ENCODE measurements at regions not wholly inside any gene's neighbourhood (a gene's known extent, or its start where the extent isn't known, plus 50 kb on each side); places are given as distances from the start of the nearest gene placed in this dataset.

DNA sequence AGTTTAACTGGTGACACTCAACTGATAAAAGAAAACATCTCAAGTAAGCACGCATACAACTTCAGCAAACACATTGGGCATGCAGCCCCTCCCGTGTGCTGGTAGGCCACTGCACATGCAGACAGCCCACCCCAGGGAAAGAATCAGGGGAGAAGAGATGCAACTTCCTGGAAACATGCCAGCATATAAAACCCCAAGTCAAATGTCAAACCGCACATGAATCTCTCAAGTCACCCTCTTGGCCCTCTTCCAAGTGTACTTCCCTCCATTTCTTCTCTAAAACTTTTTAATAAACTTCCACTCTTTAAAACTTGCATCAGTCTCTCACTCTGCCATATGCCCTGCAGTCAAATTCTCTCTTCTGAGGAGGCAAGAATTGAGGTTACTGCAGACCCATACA, 732.7 kb downstream of the SEMA5A start:
- Histone ChIP-seq H3K27ac (ENCODE audit: low read depth, low read length) (no peak overlapping the region), H4K91ac (replicated peaks; ENCODE audit: insufficient read length, low read length) (no peak overlapping the region), H2BK120ac (replicated peaks; ENCODE audit: low read depth, low read length) (no peak overlapping the region), H4K8ac (ENCODE audit: extremely low read depth, insufficient read depth, low read length) (no peak overlapping the region), H4K5ac (ENCODE audit: insufficient read length, low read depth, low read length) (no peak overlapping the region), H2BK20ac (ENCODE audit: low read length) (no peak overlapping the region), H2BK12ac (ENCODE audit: low read depth, low read length) (no peak overlapping the region), H3K56ac (replicated peaks; ENCODE audit: insufficient read length, low read depth, low read length) (no peak overlapping the region), H2AK5ac (ENCODE audit: low read depth, low read length) (no peak overlapping the region), H3K79me2 (ENCODE audit: control insufficient read depth in 1 of 2, insufficient read depth in 2 of 2, low read length in 2 of 2) (no peaks in the 10 kb centered on the region), H3K9me3 (ENCODE audit: insufficient read depth in 2 of 2, low read depth in 1 of 2, low read length in 1 of 2) (peaks cover 0 to 4% of the 10 kb centered on the region in 2 experiments; a peak in 1 of 4 replicates), H4K20me1 (replicated peaks in 1 of 2; ENCODE audit: control insufficient read depth in 1 of 2, insufficient read depth in 2 of 2, low read length in 2 of 2) (no peaks in the 10 kb centered on the region), H3K18ac (ENCODE audit: extremely low read depth, low read length) (no peak overlapping the region), H3K23me2 (ENCODE audit: low read depth, low read length) (no peaks in the 10 kb centered on the region), H3K4me3 (ENCODE audit: extremely low read depth in 1 of 4, insufficient read depth in 2 of 4, low read depth in 3 of 4, low read length in 4 of 4) (no peak overlapping the region), H3K4me1 (replicated peaks in 1 of 4; ENCODE audit: control insufficient read depth in 3 of 4, insufficient read depth in 4 of 4, low read length in 3 of 4) (no peaks in the 10 kb centered on the region; a peak in 1 of 7 replicates), H3K27me3 (replicated peaks in 1 of 4; ENCODE audit: control insufficient read depth in 3 of 4, extremely low read depth in 1 of 4, insufficient read depth in 3 of 4, low read length in 3 of 4) (no peaks in the 10 kb centered on the region), H3K23ac (ENCODE audit: insufficient read length) (no peak overlapping the region), H3K36me3 (ENCODE audit: control insufficient read depth in 2 of 4, insufficient read depth in 4 of 4, low read length in 3 of 4) (no peaks in the 10 kb centered on the region), H3K4ac (replicated peaks; ENCODE audit: insufficient read length, low read depth, low read length) (no peak overlapping the region), H3K4me2 (ENCODE audit: insufficient read depth in 1 of 2, low read depth in 2 of 2, low read length in 2 of 2) (no peak overlapping the region), H3K79me1 (ENCODE audit: low read depth, low read length) (no peaks in the 10 kb centered on the region), H2AFZ (ENCODE audit: low read length) (no peak overlapping the region), H3K14ac (ENCODE audit: insufficient read length) (no peak overlapping the region), H3K9ac (replicated peaks in 1 of 4; ENCODE audit: extremely low read depth in 1 of 4, low read depth in 3 of 4, low read length in 3 of 4) (no peak overlapping the region), H2BK5ac (ENCODE audit: low read depth, low read length) (no peak overlapping the region), H2BK15ac (ENCODE audit: low read length) (no peak overlapping the region)
- 97% methylated on average over 3 of the region's 3 CpGs; no CpG with 5 or more reads in 1 of the 2 experiments for WGBS, 2 experiments (ENCODE audit: extremely low coverage in 1 of 2, insufficient coverage in 1 of 2, insufficient read length in 1 of 2, insufficient replicate concordance in 2 of 2, low coverage in 1 of 2, low lambda C conversion rate in 2 of 2, missing lambda C conversion rate in 1 of 2)
- POLR2A ChIA-PET (ENCODE audit: partially characterized antibody) = no interaction called here
- CTCF ChIA-PET (ENCODE audit: partially characterized antibody) = no interaction called here
- DNase-seq (ENCODE audit: low read depth in 1 of 2, low spot score in 2 of 2) = no peak
- no peak for FAIRE-seq
- TF ChIP-seq SP2 (IDR thresholded peaks at IDR 0.05; ENCODE audit: low read length) (no peak), CBX8 (IDR thresholded peaks at IDR 0.05; ENCODE audit: borderline replicate concordance, low read depth, low read length) (no peak), SP1 (IDR thresholded peaks at IDR 0.05; ENCODE audit: low read depth, low read length) (no peak), POLR2AphosphoS5 (IDR thresholded peaks at IDR 0.05; ENCODE audit: low read depth, low read length) (no peak), MAFK (IDR thresholded peaks at IDR 0.05; ENCODE audit: low read depth, low read length) (no peak), ASH2L (IDR thresholded peaks at IDR 0.05; ENCODE audit: low read length) (no peak)

Measured in H1 (cell line).